HCT116 (cell line): ENCODE measurements at regions not wholly inside any gene's neighbourhood (a gene's known extent, or its start where the extent isn't known, plus 50 kb on each side); places are given as distances from the start of the nearest gene placed in this dataset.

Source experiments
- ATAC-seq: fragments of 200-7000 bp; cut with Tn5 transposase; 2 replicates; pipeline ENCODE4 v1.9.1; 2020; ENCODE audit warnings: mild to moderate bottlenecking, moderate library complexity
- BruUV-seq: library from RNA; stranded (reverse); fragments of 400-500 nt; replicated peaks from 2 replicates; lab custom pipeline; 2021; lab: Mats Ljungman, UMichigan
- CTCF ChIA-PET: fragments of 300-600 bp; sonication (Branson Sonifier 250); formaldehyde crosslinking; loops from one replicate; lab custom pipeline; 2021; ENCODE audit warnings: antibody characterized with exemption; lab: Charles Lee
- POLR2A ChIA-PET: fragments of 300-600, 350-600 bp; sonication (Branson Sonifier 250); formaldehyde crosslinking; loops from one replicate; lab custom pipeline; 2021; ENCODE audit warnings: antibody characterized with exemption; lab: Charles Lee
- RAD21 ChIA-PET, 2 experiments: fragments of 300-600 bp; sonication (Branson Sonifier 250); formaldehyde crosslinking; loops; one replicate each; lab custom pipeline; 2023; ENCODE audit warnings: low total read pairs in 2 of 2; ENCODE audit not compliant: uncharacterized antibody in 2 of 2, unreplicated experiment in 2 of 2, low non-redundant PET in 1 of 2; lab: Charles Lee
- DNase-seq: peaks from one replicate; pipeline ENCODE4 v3.0.0-alpha.2; 2010; ENCODE audit warnings: low read depth, low spot score
- H2AFZ ChIP-seq: fragments of 200-600 bp; shearing (Covaris generic), sonication (generic); 2 replicates; pipeline ENCODE4 v1.6.1; 2017; ENCODE audit warnings: low read depth, mixed run types, mixed read lengths, antibody characterized with exemption, low read length; ENCODE audit not compliant: poor library complexity, severe bottlenecking
- H3K27ac ChIP-seq: 2 replicates; pipeline ENCODE4 v1.5.1; 2012; ENCODE audit warnings: low read depth, low read length
- H3K27me3 ChIP-seq: fragments of 200-600 bp; sonication (generic); 2 replicates; pipeline ENCODE4 v1.6.1; 2016; ENCODE audit warnings: mixed run types, low read length, mixed read lengths; ENCODE audit not compliant: insufficient read depth
- H3K36me3 ChIP-seq, 2 experiments: fragments of 200-500 bp in 1 of 2; fragments of 200-600 bp in 1 of 2; sonication (Bioruptor generic) in 1 of 2; sonication (generic) in 1 of 2; 2 replicates each; pipeline versions ENCODE4 v1.5.1 to v1.6.1; 2014 to 2016; ENCODE audit warnings: low read length in 2 of 2, inconsistent platforms in 1 of 2, mixed read lengths in 1 of 2, mixed run types in 1 of 2; ENCODE audit not compliant: insufficient read depth in 2 of 2, control insufficient read depth in 1 of 2
- H3K4me1 ChIP-seq, 2 experiments: fragments of 200-600 bp in 1 of 2; sonication (generic) in 1 of 2; 2 replicates each; pipeline versions ENCODE4 v1.5.1 to v1.6.1; 2012 to 2017; ENCODE audit warnings: low read length in 2 of 2, inconsistent platforms in 1 of 2, mild to moderate bottlenecking in 1 of 2, mixed read lengths in 1 of 2, mixed run types in 1 of 2, moderate library complexity in 1 of 2; ENCODE audit not compliant: insufficient read depth in 2 of 2, control insufficient read depth in 1 of 2
- H3K4me2 ChIP-seq: fragments of 200-600 bp; sonication (generic); 2 replicates; pipeline ENCODE4 v1.6.1; 2017; ENCODE audit warnings: mixed run types, low read length, mixed read lengths
- H3K4me3 ChIP-seq, 2 experiments: fragments of 200-600 bp in 1 of 2; sonication (generic) in 1 of 2; replicated peaks in 1 of 2; 2 replicates each; pipeline ENCODE4 v1.5.1; 2011 to 2016; ENCODE audit warnings: low read length in 2 of 2, control low read depth in 1 of 2, low read depth in 1 of 2, mild to moderate bottlenecking in 1 of 2, mixed read lengths in 1 of 2, mixed run types in 1 of 2
- H3K79me2 ChIP-seq: fragments of 200-600 bp; sonication (generic); 2 replicates; pipeline ENCODE4 v1.6.1; 2017; ENCODE audit warnings: mild to moderate bottlenecking, mixed run types, low read length, moderate library complexity, mixed read lengths; ENCODE audit not compliant: insufficient read depth
- H3K9ac ChIP-seq: fragments of 200-600 bp; sonication (generic); 2 replicates; pipeline ENCODE4 v1.6.1; 2016; ENCODE audit warnings: low read length, mixed read lengths
- H3K9me2 ChIP-seq: fragments of 200-600 bp; sonication (generic), shearing (Covaris generic); 2 replicates; pipeline ENCODE4 v1.6.1; 2017; ENCODE audit warnings: mixed run types, mild to moderate bottlenecking, moderate library complexity; ENCODE audit not compliant: insufficient read depth
- H3K9me3 ChIP-seq, 2 experiments: fragments of 200-500 bp in 1 of 2; fragments of 200-600 bp in 1 of 2; sonication (Bioruptor generic) in 1 of 2; sonication (generic) in 1 of 2; 2 replicates each; pipeline ENCODE4 v1.6.1; 2014 to 2017; ENCODE audit warnings: low read length in 2 of 2, mixed read lengths in 2 of 2, inconsistent platforms in 1 of 2, low read depth in 1 of 2, mild to moderate bottlenecking in 1 of 2, mixed run types in 1 of 2, moderate library complexity in 1 of 2; ENCODE audit not compliant: control insufficient read depth in 1 of 2, insufficient read depth in 1 of 2
- H4K20me1 ChIP-seq: fragments of 200-600 bp; sonication (generic), shearing (Covaris generic); 2 replicates; pipeline ENCODE4 v1.6.1; 2017; ENCODE audit warnings: mixed run types, mild to moderate bottlenecking, moderate library complexity; ENCODE audit not compliant: insufficient read depth
- EZH2phosphoT487 ChIP-seq: fragments of 200-600 bp; IDR thresholded peaks from 2 replicates; pipeline ENCODE4 v1.6.1; 2018; ENCODE audit warnings: antibody characterized with exemption, borderline replicate concordance
- FOSL1 ChIP-seq: IDR thresholded peaks from 2 replicates; pipeline ENCODE4 v1.6.1; 2012; ENCODE audit warnings: low read depth
- MAX ChIP-seq: IDR thresholded peaks from 2 replicates; pipeline ENCODE4 v1.6.1; 2012
- POLR2AphosphoS5 ChIP-seq: IDR thresholded peaks from 2 replicates; pipeline ENCODE4 v1.6.1; 2011; ENCODE audit warnings: mild to moderate bottlenecking, low read depth, low read length, moderate library complexity
- RAD21 ChIP-seq: IDR thresholded peaks from 2 replicates; pipeline ENCODE4 v1.6.1; 2012; ENCODE audit warnings: low read depth, mild to moderate bottlenecking
- REST ChIP-seq: IDR thresholded peaks from 2 replicates; pipeline ENCODE4 v1.6.1; 2012; ENCODE audit warnings: low read depth
- SP1 ChIP-seq: IDR thresholded peaks from 2 replicates; pipeline ENCODE4 v1.6.1; 2012; ENCODE audit warnings: low read depth
- YY1 ChIP-seq: IDR thresholded peaks from 2 replicates; pipeline ENCODE4 v1.6.1; 2011; ENCODE audit warnings: low read length, low read depth, moderate library complexity, mild to moderate bottlenecking; ENCODE audit not compliant: insufficient replicate concordance; ENCODE audit errors: extremely low read depth
- intact Hi-C: fragments of 100-400 bp; cut with micrococcal nuclease; formaldehyde crosslinking; loops from 2 replicates; pipeline ENCODE4 v1.10.0; 2022

GRCh38 chr17:72427761-72428109 is 306.9 kb downstream of the SOX9 start:
- intact Hi-C loops: no loop called here
- H3K27ac ChIP-seq: no peak overlapping the region; the same call in 1 of the 2 replicates
- CTCF ChIA-PET: no interaction called here
- H4K20me1 ChIP-seq: no peaks in the 10 kb centered on the region
- no peak overlapping the region for H3K4me2 ChIP-seq
- H3K9me3 ChIP-seq: no peaks in the 10 kb centered on the region
- no peaks in the 10 kb centered on the region for H3K36me3 ChIP-seq
- DNase-seq (no peak), ATAC-seq (no peak)
- no peak overlapping the region for H3K4me3 ChIP-seq
- H2AFZ ChIP-seq: no peak overlapping the region
- BruUV-seq: no TSS peak
- H3K4me1 ChIP-seq: peaks cover 57 to 98% of the 10 kb centered on the region in 2 experiments
- H3K79me2 ChIP-seq: peaks cover 33% of the 10 kb centered on the region; the same call in 1 of the 2 replicates
- TF ChIP-seq POLR2AphosphoS5 (no peak), YY1 (no peak), EZH2phosphoT487 (no peak), RAD21 (no peak), MAX (no peak), SP1 (no peak), FOSL1 (no peak), REST (no peak)
- TF ChIP-seq, all 23 proteins: peak for 0
- Histone ChIP-seq H3K9me2 (no peaks in the 10 kb centered on the region), H3K27me3 (no peaks in the 10 kb centered on the region), H3K9ac (no peak overlapping the region)
- POLR2A ChIA-PET: no interaction called here
- RAD21 ChIA-PET: no interaction called here
